H1 (cell line): ENCODE measurements at regions not wholly inside any gene's neighbourhood (a gene's known extent, or its start where the extent isn't known, plus 50 kb on each side); places are given as distances from the start of the nearest gene placed in this dataset.

Experiments
- CTCF ChIA-PET: fragments of 300-600 bp; sonication (Branson Sonifier 250); formaldehyde crosslinking; loops from one replicate; lab custom pipeline; 2021; ENCODE audit not compliant: partially characterized antibody; lab: Charles Lee
- POLR2A ChIA-PET: fragments of 300-600 bp; sonication (Branson Sonifier 250); formaldehyde crosslinking; loops from one replicate; lab custom pipeline; 2021; ENCODE audit warnings: inconsistent platforms; ENCODE audit not compliant: partially characterized antibody; lab: Charles Lee
- DNase-seq, 2 experiments: peaks; one replicate each; pipeline versions ENCODE4 v3.0.0 to v3.0.0-alpha.2; 2010 to 2022; ENCODE audit warnings: low spot score in 2 of 2, low read depth in 1 of 2, mixed read lengths in 1 of 2
- FAIRE-seq: peaks from 2 replicates; lab custom pipeline; 2011; peaks lifted over from hg19 to GRCh38; lab: Jason Lieb, UNC
- H2AFZ ChIP-seq: 2 replicates; pipeline ENCODE4 v1.8.1; 2012; ENCODE audit warnings: low read length, inconsistent platforms
- H2AK5ac ChIP-seq: 2 replicates; pipeline ENCODE4 v1.6.1; 2013; ENCODE audit warnings: low read depth, low read length
- H2BK120ac ChIP-seq: replicated peaks from 2 replicates; pipeline ENCODE3; 2013; ENCODE audit warnings: low read depth, low read length, inconsistent platforms
- H2BK12ac ChIP-seq: 2 replicates; pipeline ENCODE4 v1.6.1; 2013; ENCODE audit warnings: low read depth, low read length
- H2BK15ac ChIP-seq: 2 replicates; pipeline ENCODE4 v1.6.1; 2013; ENCODE audit warnings: low read length
- H2BK20ac ChIP-seq: 2 replicates; pipeline ENCODE4 v1.6.1; 2013; ENCODE audit warnings: low read length
- H2BK5ac ChIP-seq: 2 replicates; pipeline ENCODE4 v1.6.1; 2013; ENCODE audit warnings: low read depth, low read length
- H3K14ac ChIP-seq: 2 replicates; pipeline ENCODE4 v1.6.1; 2013; ENCODE audit warnings: inconsistent platforms; ENCODE audit not compliant: insufficient read length
- H3K18ac ChIP-seq: 2 replicates; pipeline ENCODE4 v1.6.1; 2013; ENCODE audit warnings: low read length; ENCODE audit errors: extremely low read depth
- H3K23ac ChIP-seq: 2 replicates; pipeline ENCODE4 v1.6.1; 2013; ENCODE audit warnings: inconsistent platforms; ENCODE audit not compliant: insufficient read length
- H3K23me2 ChIP-seq: 2 replicates; pipeline ENCODE4 v1.6.1; 2013; ENCODE audit warnings: low read depth, low read length
- H3K27ac ChIP-seq: 2 replicates; pipeline ENCODE4 v1.6.1; 2011; ENCODE audit warnings: low read depth, low read length, inconsistent platforms
- H3K27me3 ChIP-seq, 4 experiments: replicated peaks in 1 of 4; 1 replicate in 1 of 4; 2 replicates in 3 of 4; pipeline versions ENCODE4 v1.6.1 to v1.8.1; 2011 to 2013; ENCODE audit warnings: low read length in 3 of 4, mild to moderate bottlenecking in 3 of 4, inconsistent platforms in 2 of 4, mixed read lengths in 2 of 4, moderate library complexity in 1 of 4; ENCODE audit not compliant: control insufficient read depth in 3 of 4, insufficient read depth in 3 of 4; ENCODE audit errors: extremely low read depth in 1 of 4
- H3K36me3 ChIP-seq, 4 experiments: 2 replicates each; pipeline versions ENCODE4 v1.6.1 to v1.8.1; 2011 to 2013; ENCODE audit warnings: mild to moderate bottlenecking in 4 of 4, low read length in 3 of 4, moderate library complexity in 2 of 4, control low read depth in 1 of 4, inconsistent platforms in 1 of 4; ENCODE audit not compliant: insufficient read depth in 4 of 4, control insufficient read depth in 2 of 4
- H3K4ac ChIP-seq: replicated peaks from 2 replicates; pipeline ENCODE3; 2013; ENCODE audit warnings: low read length, low read depth, mixed read lengths, inconsistent platforms; ENCODE audit not compliant: insufficient read length
- H3K4me1 ChIP-seq, 4 experiments: replicated peaks in 1 of 4; 1 replicate in 1 of 4; 2 replicates in 3 of 4; pipeline versions ENCODE4 v1.6.1 to v1.8.1; 2011 to 2013; ENCODE audit warnings: low read length in 3 of 4, inconsistent platforms in 2 of 4, mixed read lengths in 1 of 4; ENCODE audit not compliant: insufficient read depth in 4 of 4, control insufficient read depth in 3 of 4
- H3K4me2 ChIP-seq, 2 experiments: 2 replicates each; pipeline versions ENCODE4 v1.6.1 to v1.8.1; 2011 to 2013; ENCODE audit warnings: low read depth in 2 of 2, low read length in 2 of 2, control low read depth in 1 of 2, inconsistent platforms in 1 of 2, mild to moderate bottlenecking in 1 of 2; ENCODE audit not compliant: insufficient read depth in 1 of 2
- H3K4me3 ChIP-seq, 4 experiments: fragments of 200-600, 300-600 bp in 1 of 4; sonication (generic), shearing (Covaris generic), sonication (Bioruptor Twin) in 1 of 4; 2 replicates each; pipeline versions ENCODE4 v1.5.1 to v1.8.1; 2011 to 2016; ENCODE audit warnings: low read length in 4 of 4, low read depth in 3 of 4, control low read depth in 2 of 4, inconsistent platforms in 2 of 4, mild to moderate bottlenecking in 2 of 4, mixed read lengths in 1 of 4, moderate library complexity in 1 of 4; ENCODE audit not compliant: insufficient read depth in 2 of 4; ENCODE audit errors: extremely low read depth in 1 of 4
- H3K56ac ChIP-seq: replicated peaks from 2 replicates; pipeline ENCODE3; 2013; ENCODE audit warnings: low read depth, mild to moderate bottlenecking, mixed read lengths, low read length, inconsistent platforms; ENCODE audit not compliant: insufficient read length
- H3K79me1 ChIP-seq: 2 replicates; pipeline ENCODE4 v1.6.1; 2013; ENCODE audit warnings: low read depth, low read length, control low read depth
- H3K79me2 ChIP-seq, 2 experiments: 2 replicates each; pipeline versions ENCODE4 v1.6.1 to v1.8.1; 2012 to 2013; ENCODE audit warnings: low read length in 2 of 2, mild to moderate bottlenecking in 2 of 2, inconsistent platforms in 1 of 2; ENCODE audit not compliant: insufficient read depth in 2 of 2, control insufficient read depth in 1 of 2
- H3K9ac ChIP-seq, 4 experiments: replicated peaks in 1 of 4; 1 replicate in 1 of 4; 2 replicates in 3 of 4; pipeline versions ENCODE4 v1.6.1 to v1.8.1; 2011 to 2013; ENCODE audit warnings: low read depth in 3 of 4, low read length in 3 of 4, control low read depth in 2 of 4, mild to moderate bottlenecking in 2 of 4, moderate library complexity in 2 of 4, inconsistent platforms in 1 of 4; ENCODE audit errors: extremely low read depth in 1 of 4
- H3K9me3 ChIP-seq, 2 experiments: 2 replicates each; pipeline versions ENCODE4 v1.6.1 to v1.8.1; 2012 to 2013; ENCODE audit warnings: mild to moderate bottlenecking in 2 of 2, moderate library complexity in 2 of 2, control low read depth in 1 of 2, inconsistent platforms in 1 of 2, low read depth in 1 of 2, low read length in 1 of 2, mixed read lengths in 1 of 2; ENCODE audit not compliant: insufficient read depth in 2 of 2
- H4K20me1 ChIP-seq, 2 experiments: replicated peaks in 1 of 2; 2 replicates each; pipeline versions ENCODE3 to v1.8.1; 2011 to 2013; ENCODE audit warnings: inconsistent platforms in 2 of 2, low read length in 2 of 2, mild to moderate bottlenecking in 1 of 2; ENCODE audit not compliant: insufficient read depth in 2 of 2, control insufficient read depth in 1 of 2
- H4K5ac ChIP-seq: 2 replicates; pipeline ENCODE4 v1.6.1; 2013; ENCODE audit warnings: low read length, low read depth, mixed read lengths, inconsistent platforms; ENCODE audit not compliant: insufficient read length
- H4K8ac ChIP-seq: 2 replicates; pipeline ENCODE4 v1.8.0; 2013; ENCODE audit warnings: mild to moderate bottlenecking, moderate library complexity, low read length, inconsistent platforms; ENCODE audit not compliant: insufficient read depth; ENCODE audit errors: extremely low read depth
- H4K91ac ChIP-seq: replicated peaks from 2 replicates; pipeline ENCODE3; 2013; ENCODE audit warnings: low read length, mixed read lengths, inconsistent platforms; ENCODE audit not compliant: insufficient read length
- BACH1 ChIP-seq: IDR thresholded peaks from 2 replicates; pipeline ENCODE4 v1.6.1; 2012; ENCODE audit warnings: low read length, improper control_type of control experiment
- FOSL1 ChIP-seq: IDR thresholded peaks from 2 replicates; pipeline ENCODE4 v1.6.1; 2011; ENCODE audit warnings: mild to moderate bottlenecking, low read depth, low read length, moderate library complexity; ENCODE audit not compliant: insufficient read depth
- GTF2F1 ChIP-seq: IDR thresholded peaks from 2 replicates; pipeline ENCODE4 v1.6.1; 2012; ENCODE audit warnings: low read depth, low read length, improper control_type of control experiment, borderline replicate concordance
- NRF1 ChIP-seq: IDR thresholded peaks from 2 replicates; pipeline ENCODE4 v1.6.1; 2011; ENCODE audit warnings: mild to moderate bottlenecking, low read depth, low read length, improper control_type of control experiment
- TCF12 ChIP-seq: IDR thresholded peaks from 2 replicates; pipeline ENCODE4 v1.6.1; 2011; ENCODE audit warnings: low read depth, mild to moderate bottlenecking, low read length
- ZNF274 ChIP-seq: IDR thresholded peaks from 2 replicates; pipeline ENCODE4 v1.7.0; 2012; ENCODE audit warnings: low read length, borderline replicate concordance; ENCODE audit errors: extremely low read depth
- WGBS, 2 experiments: shearing (Covaris generic) in 1 of 2; methylation state at CpG; one replicate each; pipeline versions ENCODE4 v1.1.6 to v1.1.7; 2013 to 2015; ENCODE audit warnings: low lambda C conversion rate in 2 of 2, mixed read lengths in 2 of 2, inconsistent platforms in 1 of 2, low coverage in 1 of 2, missing lambda C conversion rate in 1 of 2; ENCODE audit not compliant: insufficient replicate concordance in 2 of 2, insufficient coverage in 1 of 2, insufficient read length in 1 of 2; ENCODE audit errors: extremely low coverage in 1 of 2, missing lambda C conversion rate in 1 of 2; 5-methylcytosine and 5-hydroxymethylcytosine counted together

GRCh38 chr4:100009490-100009889, 59.4 kb upstream of the H2AZ1 start:
- POLR2A ChIA-PET = interaction anchor here (3.5 kb wide), 1 partner anchor 62 kb away, joined by 14 read pairs; the partner anchor contains the start of gene DNAJB14
- H2AFZ ChIP-seq = no peak overlapping the region

More at GRCh38 chr4:100009490-100009889, 59.4 kb upstream of the H2AZ1 start:
- H3K4me2 ChIP-seq = no peak overlapping the region
- H3K14ac ChIP-seq = no peak overlapping the region
- H3K23me2 ChIP-seq = no peaks in the 10 kb centered on the region
- TF ChIP-seq NRF1 = no peak
- TF ChIP-seq BACH1 = no peak
- TF ChIP-seq ZNF274 = no peak
- no peak for TF ChIP-seq GTF2F1
- no peak for TF ChIP-seq FOSL1
- TF ChIP-seq TCF12 = no peak
- H4K20me1 ChIP-seq = no peaks in the 10 kb centered on the region
- H4K5ac ChIP-seq = no peak overlapping the region
- H4K91ac ChIP-seq = no peak overlapping the region
- no peaks in the 10 kb centered on the region for H3K27me3 ChIP-seq
- no peak overlapping the region for H4K8ac ChIP-seq
- DNase-seq (no peak), FAIRE-seq (no peak)
- no peak overlapping the region for H2BK15ac ChIP-seq
- no peak overlapping the region for H2AK5ac ChIP-seq
- no peak overlapping the region for H3K56ac ChIP-seq
- no peak overlapping the region for H2BK20ac ChIP-seq
- CTCF ChIA-PET = interaction anchor here (0.6 to 4.0 kb wide), 3 partner anchors 10 to 199 kb away, joined by 3 to 15 read pairs (median 3); no protein-coding TSS in a partner anchor
- no peak overlapping the region for H2BK12ac ChIP-seq
- no peaks in the 10 kb centered on the region for H3K79me1 ChIP-seq
- H3K27ac ChIP-seq = no peak overlapping the region
- H3K4me3 ChIP-seq = no peak overlapping the region
- H3K36me3 ChIP-seq = no peaks in the 10 kb centered on the region
- no peak overlapping the region for H2BK5ac ChIP-seq
- H3K9me3 ChIP-seq = peaks cover 4% of the 10 kb centered on the region in 2 experiments; a peak in 2 of 4 replicates
- H3K18ac ChIP-seq = no peak overlapping the region
- H3K23ac ChIP-seq = no peak overlapping the region
- H3K4me1 ChIP-seq = no peaks in the 10 kb centered on the region
- no peaks in the 10 kb centered on the region for H3K79me2 ChIP-seq
- 100% methylated on average over 1 of the region's 1 CpG; no CpG with 5 or more reads in 1 of the 2 experiments for WGBS, 2 experiments
- H2BK120ac ChIP-seq = no peak overlapping the region
- no peak overlapping the region for H3K9ac ChIP-seq
- H3K4ac ChIP-seq = no peak overlapping the region
